DOHH2 (cell line): ENCODE measurements at regions not wholly inside any gene's neighbourhood (a gene's known extent, or its start where the extent isn't known, plus 50 kb on each side); places are given as distances from the start of the nearest gene placed in this dataset.

ENCODE experiments used
- H3F3A ChIP-seq: fragments of 200-600 bp; sonication (generic), shearing (Covaris generic); 2 replicates; pipeline ENCODE4 v1.6.0; 2016; ENCODE audit warnings: antibody characterized with exemption, mild to moderate bottlenecking; ENCODE audit not compliant: control insufficient read depth, insufficient read depth
- H3K27ac ChIP-seq: fragments of 200-600 bp; sonication (generic); 2 replicates; pipeline ENCODE4 v1.5.1; 2014; ENCODE audit warnings: low read depth, mild to moderate bottlenecking, low read length, moderate library complexity
- H3K27me3 ChIP-seq: fragments of 200-600 bp; sonication (generic); 2 replicates; pipeline ENCODE4 v1.6.1; 2014; ENCODE audit warnings: mild to moderate bottlenecking, low read length, mixed read lengths; ENCODE audit not compliant: control insufficient read depth
- H3K36me3 ChIP-seq: fragments of 200-600 bp; sonication (generic); 2 replicates; pipeline ENCODE4 v1.6.1; 2014; ENCODE audit warnings: mild to moderate bottlenecking, low read length, moderate library complexity, mixed read lengths; ENCODE audit not compliant: control insufficient read depth
- H3K4me1 ChIP-seq: fragments of 200-600 bp; sonication (generic); 2 replicates; pipeline ENCODE4 v1.6.1; 2014; ENCODE audit warnings: mild to moderate bottlenecking, low read length, mixed read lengths; ENCODE audit not compliant: control insufficient read depth
- H3K4me2 ChIP-seq: fragments of 200-600 bp; sonication (generic); 2 replicates; pipeline ENCODE4 v1.6.0; 2014; ENCODE audit warnings: mild to moderate bottlenecking, low read length, moderate library complexity
- H3K4me3 ChIP-seq: fragments of 200-600 bp; sonication (generic); 2 replicates; pipeline ENCODE4 v1.5.1; 2014; ENCODE audit warnings: mild to moderate bottlenecking, low read length, mixed read lengths
- H3K79me2 ChIP-seq: fragments of 200-600 bp; sonication (generic); 2 replicates; pipeline ENCODE4 v1.6.1; 2014; ENCODE audit warnings: mild to moderate bottlenecking, low read length, mixed read lengths; ENCODE audit not compliant: control insufficient read depth
- H3K9me2 ChIP-seq: fragments of 200-600 bp; sonication (generic); replicated peaks from 2 replicates; pipeline ENCODE4 v1.6.1; 2014; ENCODE audit warnings: mild to moderate bottlenecking, low read length, mixed read lengths; ENCODE audit not compliant: control insufficient read depth
- H3K9me3 ChIP-seq: fragments of 200-600 bp; sonication (generic); 2 replicates; pipeline ENCODE4 v1.6.1; 2014; ENCODE audit warnings: antibody characterized with exemption, low read length, mixed read lengths; ENCODE audit not compliant: control insufficient read depth, insufficient read depth
- H4K20me1 ChIP-seq: fragments of 200-600 bp; sonication (generic); 2 replicates; pipeline ENCODE4 v1.6.0; 2014; ENCODE audit warnings: low read depth, mild to moderate bottlenecking, antibody characterized with exemption, low read length, moderate library complexity; ENCODE audit not compliant: control insufficient read depth, insufficient read depth
- CTCF ChIP-seq: fragments of 200-600 bp; sonication (generic); IDR thresholded peaks from one replicate; pipeline ENCODE4 v1.5.1; 2014; ENCODE audit warnings: antibody characterized with exemption, mild to moderate bottlenecking, low read depth, low read length; ENCODE audit not compliant: poor library complexity, severe bottlenecking
- EZH2phosphoT487 ChIP-seq: fragments of 200-600 bp; sonication (generic); IDR thresholded peaks from 2 replicates; pipeline ENCODE4 v1.6.1; 2017; ENCODE audit warnings: borderline replicate concordance, mild to moderate bottlenecking, antibody characterized with exemption, low read length, moderate library complexity, mixed read lengths

- H3K9me2 ChIP-seq = no peaks in the 10 kb centered on the region
- no peak overlapping the region for H3K4me3 ChIP-seq
- H3K4me2 ChIP-seq = no peak overlapping the region
- no peaks in the 10 kb centered on the region for H3K9me3 ChIP-seq
- no peaks in the 10 kb centered on the region for H3F3A ChIP-seq
- no peak overlapping the region for H3K27ac ChIP-seq
- H4K20me1 ChIP-seq = no peaks in the 10 kb centered on the region
- no peaks in the 10 kb centered on the region for H3K36me3 ChIP-seq
- no peaks in the 10 kb centered on the region for H3K79me2 ChIP-seq
- no peaks in the 10 kb centered on the region for H3K4me1 ChIP-seq
- H3K27me3 ChIP-seq = no peaks in the 10 kb centered on the region; the same call in 1 of the 2 replicates
- no peak for TF ChIP-seq CTCF
Observed at GRCh38 chr1:115544131-115544530, 97.6 kb upstream of the VANGL1 start.

- H3K9me3 ChIP-seq = no peaks in the 10 kb centered on the region
- H3K4me1 ChIP-seq = no peaks in the 10 kb centered on the region
- TF ChIP-seq CTCF (no peak), EZH2phosphoT487 (no peak)
- H3K79me2 ChIP-seq = no peaks in the 10 kb centered on the region
- H3K4me3 ChIP-seq = no peak overlapping the region
- no peak overlapping the region for H3K4me2 ChIP-seq
- no peaks in the 10 kb centered on the region; the same call in 1 of the 2 replicates for H3K27me3 ChIP-seq
- no peaks in the 10 kb centered on the region for H3K36me3 ChIP-seq
- no peaks in the 10 kb centered on the region for H3F3A ChIP-seq
- H3K9me2 ChIP-seq = no peaks in the 10 kb centered on the region
- no peaks in the 10 kb centered on the region for H4K20me1 ChIP-seq
- H3K27ac ChIP-seq = no peak overlapping the region
Observed at GRCh38 chr1:115543247-115543646, 98.5 kb upstream of the VANGL1 start.

- Histone ChIP-seq H3K79me2 (no peaks in the 10 kb centered on the region), H3K4me2 (no peak overlapping the region), H3K27me3 (no peaks in the 10 kb centered on the region), H3K9me2 (no peaks in the 10 kb centered on the region), H3F3A (no peaks in the 10 kb centered on the region), H4K20me1 (no peaks in the 10 kb centered on the region), H3K36me3 (no peaks in the 10 kb centered on the region), H3K9me3 (no peaks in the 10 kb centered on the region), H3K4me1 (no peaks in the 10 kb centered on the region), H3K4me3 (no peak overlapping the region), H3K27ac (no peak overlapping the region)
- TF ChIP-seq CTCF (no peak), EZH2phosphoT487 (no peak)
Observed at GRCh38 chr1:115539736-115540135, 102.0 kb upstream of the VANGL1 start.

GRCh38 chr1:115539061-115539460 is 102.7 kb upstream of the VANGL1 start:
- H3K79me2 ChIP-seq = no peaks in the 10 kb centered on the region
- no peaks in the 10 kb centered on the region for H3K9me2 ChIP-seq
- H3K27ac ChIP-seq = no peak overlapping the region
- no peak for TF ChIP-seq CTCF
- no peak for TF ChIP-seq EZH2phosphoT487
- no peaks in the 10 kb centered on the region for H3K4me1 ChIP-seq
- H3F3A ChIP-seq = no peaks in the 10 kb centered on the region
- H3K27me3 ChIP-seq = no peaks in the 10 kb centered on the region
- no peaks in the 10 kb centered on the region for H3K36me3 ChIP-seq
- H3K4me3 ChIP-seq = no peak overlapping the region
- H3K4me2 ChIP-seq = no peak overlapping the region
- no peaks in the 10 kb centered on the region for H4K20me1 ChIP-seq
- no peaks in the 10 kb centered on the region for H3K9me3 ChIP-seq
